Mucosa of stomach (tissue), 1 donor: ENCODE measurements at regions not wholly inside any gene's neighbourhood (a gene's known extent, or its start where the extent isn't known, plus 50 kb on each side); places are given as distances from the start of the nearest gene placed in this dataset.

Experiments used
- H3K27me3 ChIP-seq: one replicate; pipeline ENCODE4 v1.7.0; 2013; ENCODE audit warnings: mild to moderate bottlenecking, low read length; ENCODE audit not compliant: control insufficient read depth, insufficient read depth
- H3K36me3 ChIP-seq: one replicate; pipeline ENCODE4 v1.7.0; 2013; ENCODE audit warnings: low read length; ENCODE audit not compliant: control insufficient read depth, insufficient read depth
- H3K4me1 ChIP-seq: one replicate; pipeline ENCODE4 v1.7.0; 2013; ENCODE audit warnings: mild to moderate bottlenecking, low read length; ENCODE audit not compliant: control insufficient read depth, insufficient read depth
- H3K4me3 ChIP-seq: one replicate; pipeline ENCODE4 v1.7.0; 2013; ENCODE audit warnings: low read length
- H3K9ac ChIP-seq: one replicate; pipeline ENCODE4 v1.7.0; 2013; ENCODE audit warnings: mild to moderate bottlenecking, low read length, moderate library complexity
- H3K9me3 ChIP-seq: one replicate; pipeline ENCODE4 v1.7.0; 2013; ENCODE audit warnings: mild to moderate bottlenecking, low read length, moderate library complexity; ENCODE audit not compliant: control insufficient read depth
- donor health status: Pancreatic carcinoma.

DNA sequence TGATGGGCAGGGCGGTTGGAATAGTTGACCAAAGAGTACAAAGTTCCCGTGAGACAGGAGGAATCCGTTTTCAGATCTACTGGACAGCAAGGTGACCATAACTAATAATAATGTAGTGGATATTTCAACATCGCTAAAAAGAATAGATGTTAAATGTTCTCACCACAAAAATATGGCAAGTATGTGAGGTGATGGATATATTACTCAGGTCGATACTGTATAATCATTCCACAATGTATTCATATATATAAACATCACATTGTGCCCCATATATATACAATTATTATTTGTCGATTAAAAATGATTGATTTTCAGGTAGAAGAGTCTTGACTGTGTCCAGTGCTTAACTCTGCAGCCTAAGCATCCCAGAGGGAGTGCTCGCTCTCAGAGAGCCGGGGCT lies 141.6 kb upstream of the TENM3 start:
- Histone ChIP-seq H3K27me3 (no peaks in the 10 kb centered on the region), H3K4me3 (no peak overlapping the region), H3K4me1 (no peaks in the 10 kb centered on the region), H3K9me3 (no peaks in the 10 kb centered on the region), H3K36me3 (no peaks in the 10 kb centered on the region), H3K9ac (no peak overlapping the region)

DNA sequence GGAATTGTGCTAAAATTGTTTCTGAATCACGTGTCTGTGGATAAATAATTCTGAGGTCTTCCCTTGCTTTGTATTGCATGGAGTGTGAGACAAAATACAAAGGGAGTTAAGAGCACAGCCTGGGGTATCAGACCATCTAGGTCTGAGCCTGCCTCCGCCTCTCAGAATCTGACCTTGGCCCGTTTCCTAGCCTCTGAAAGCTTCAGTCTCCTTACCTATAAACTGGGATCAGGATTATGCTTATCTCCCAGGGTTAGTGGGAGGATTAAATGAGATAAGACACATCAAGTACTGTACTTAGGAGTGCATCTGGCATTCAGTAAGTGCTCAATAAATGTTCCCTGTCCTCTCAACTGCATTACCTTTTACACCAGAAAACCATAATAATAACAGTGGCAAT lies 140.6 kb upstream of the TENM3 start:
- no peak overlapping the region for H3K4me3 ChIP-seq
- H3K36me3 ChIP-seq = no peaks in the 10 kb centered on the region
- no peak overlapping the region for H3K9ac ChIP-seq

DNA sequence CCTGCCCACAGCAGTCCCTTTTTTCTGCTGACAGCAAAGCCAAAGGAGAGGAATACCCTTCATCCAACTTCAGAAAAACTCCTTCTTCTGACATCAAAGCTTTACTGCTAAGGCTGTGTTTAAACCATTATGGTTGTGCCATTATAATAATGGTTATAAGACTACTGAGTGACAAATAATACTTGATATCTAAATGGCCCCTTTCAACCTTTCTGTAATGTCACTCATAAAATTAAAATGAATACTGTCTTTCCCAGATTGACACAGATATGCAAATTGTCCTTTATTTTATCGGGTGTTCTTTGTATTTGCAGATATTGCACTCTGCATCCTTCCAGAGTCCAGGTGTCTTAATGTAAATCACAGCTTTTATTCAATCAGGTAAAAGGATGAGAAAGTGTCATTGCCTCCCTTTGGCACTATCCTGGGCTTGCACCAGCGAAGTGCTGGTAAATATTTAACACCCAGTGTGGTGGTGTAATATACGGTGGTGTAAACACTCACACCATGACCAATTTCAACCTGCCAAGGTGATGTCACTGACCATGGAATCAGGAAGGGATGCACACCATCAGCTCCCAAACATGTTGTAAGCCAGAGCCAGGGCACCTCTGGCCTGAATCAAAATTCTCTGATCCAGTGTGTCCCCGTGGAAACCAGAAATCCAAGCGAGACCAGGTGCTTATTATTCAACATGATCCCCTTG lies 139.4 kb upstream of the TENM3 start:
- no peaks in the 10 kb centered on the region for H3K27me3 ChIP-seq

More for the DNA sequence above, 140.6 kb upstream of the TENM3 start:
- H3K27me3 ChIP-seq = no peaks in the 10 kb centered on the region
- no peaks in the 10 kb centered on the region for H3K4me1 ChIP-seq
- no peaks in the 10 kb centered on the region for H3K9me3 ChIP-seq

DNA sequence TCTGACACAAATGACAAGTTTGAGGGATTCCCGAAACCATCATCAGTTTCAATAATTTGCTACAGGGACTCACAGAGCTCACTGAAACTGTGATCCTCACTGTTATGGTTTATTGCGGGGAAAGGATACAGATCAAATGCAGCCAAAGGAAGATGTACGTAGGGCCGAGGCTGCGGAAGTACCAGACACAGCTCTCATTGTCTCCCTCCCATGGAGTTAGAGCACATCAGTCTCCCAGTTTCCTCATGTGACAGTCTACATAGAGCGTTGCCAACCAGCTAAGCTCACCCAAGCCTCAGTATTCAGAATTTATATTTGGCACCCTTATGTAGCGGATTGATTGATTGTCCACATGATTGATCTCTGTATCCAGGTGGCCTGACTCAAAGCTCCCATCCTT lies 137.8 kb upstream of the TENM3 start:
- H3K4me3 ChIP-seq = no peak overlapping the region
- H3K36me3 ChIP-seq = no peaks in the 10 kb centered on the region
- no peaks in the 10 kb centered on the region for H3K9me3 ChIP-seq
- H3K4me1 ChIP-seq = no peaks in the 10 kb centered on the region
- H3K9ac ChIP-seq = no peak overlapping the region
- no peaks in the 10 kb centered on the region for H3K27me3 ChIP-seq

More for the DNA sequence above, 139.4 kb upstream of the TENM3 start:
- Histone ChIP-seq H3K4me3 (no peak overlapping the region), H3K9me3 (no peaks in the 10 kb centered on the region), H3K9ac (no peak overlapping the region), H3K36me3 (no peaks in the 10 kb centered on the region), H3K4me1 (no peaks in the 10 kb centered on the region)

DNA sequence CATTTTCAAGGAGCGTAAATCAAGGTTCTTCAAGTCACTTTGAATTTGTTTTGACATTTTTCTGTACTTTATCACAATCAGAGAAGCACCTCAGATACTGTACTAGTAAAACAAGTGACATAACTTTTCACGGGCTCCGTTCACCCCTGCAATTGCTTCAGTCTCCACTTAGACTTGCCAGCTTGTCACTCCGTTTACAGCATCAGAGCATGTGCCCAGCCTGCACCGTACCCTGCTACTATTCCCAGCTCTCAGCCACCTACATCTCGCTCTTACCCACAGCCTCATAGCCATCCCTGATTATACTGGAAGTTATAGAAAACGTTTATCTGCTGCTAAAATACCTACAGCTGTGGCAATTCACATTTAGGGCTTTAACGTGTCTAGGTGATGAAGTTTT lies 135.3 kb upstream of the TENM3 start:
- no peaks in the 10 kb centered on the region for H3K4me1 ChIP-seq
- H3K9me3 ChIP-seq = no peaks in the 10 kb centered on the region
- H3K4me3 ChIP-seq = no peak overlapping the region
- H3K27me3 ChIP-seq = no peaks in the 10 kb centered on the region
- H3K36me3 ChIP-seq = no peaks in the 10 kb centered on the region
- no peak overlapping the region for H3K9ac ChIP-seq

GRCh38 chr4:182111586-182111985 lies 131.6 kb upstream of the TENM3 start:
- H3K27me3 ChIP-seq = no peaks in the 10 kb centered on the region
- no peaks in the 10 kb centered on the region for H3K4me1 ChIP-seq
- no peaks in the 10 kb centered on the region for H3K36me3 ChIP-seq
- no peak overlapping the region for H3K9ac ChIP-seq
- no peaks in the 10 kb centered on the region for H3K9me3 ChIP-seq
- H3K4me3 ChIP-seq = no peak overlapping the region

DNA sequence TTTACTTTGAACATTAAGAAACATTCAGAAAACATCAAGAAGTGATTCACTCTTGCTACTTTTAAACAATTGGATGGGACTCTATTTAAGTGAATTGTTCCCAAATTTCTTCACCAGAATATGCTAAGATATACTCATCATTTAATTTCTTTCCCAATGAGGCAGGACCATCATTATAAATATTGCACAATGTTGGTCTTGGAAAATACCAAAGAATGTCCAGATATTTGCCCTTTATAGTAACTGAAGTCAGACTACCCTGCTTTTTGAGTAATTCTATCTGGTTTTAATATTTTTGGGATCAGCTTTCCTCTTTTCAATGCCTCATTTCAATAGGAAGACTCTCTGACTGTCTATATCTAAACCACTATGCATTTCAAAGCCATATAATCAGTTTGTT lies 129.4 kb upstream of the TENM3 start:
- H3K27me3 ChIP-seq = no peaks in the 10 kb centered on the region
- H3K36me3 ChIP-seq = no peaks in the 10 kb centered on the region
- no peak overlapping the region for H3K4me3 ChIP-seq
- H3K4me1 ChIP-seq = no peaks in the 10 kb centered on the region
- no peaks in the 10 kb centered on the region for H3K9me3 ChIP-seq
- no peak overlapping the region for H3K9ac ChIP-seq

DNA sequence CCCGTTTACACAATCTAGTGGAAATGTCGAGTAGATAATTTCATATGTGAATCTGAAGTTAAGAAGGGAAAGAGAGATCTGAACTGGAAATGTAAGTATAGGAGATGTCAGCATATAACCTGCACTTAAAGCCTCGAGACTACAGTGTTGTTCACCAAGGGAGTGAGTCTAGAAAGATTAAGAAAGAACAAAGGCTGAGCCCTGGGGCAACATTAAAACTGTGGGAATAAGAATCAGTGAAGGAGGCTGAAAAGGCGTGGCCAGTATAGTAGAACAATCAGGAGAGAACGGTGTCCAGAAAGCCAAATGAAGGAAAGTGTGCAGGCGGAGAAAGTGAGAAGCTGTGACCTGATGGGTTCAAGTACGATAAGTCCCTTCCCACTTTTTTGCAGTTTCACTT lies 118.8 kb upstream of the TENM3 start:
- Histone ChIP-seq H3K9ac (no peak overlapping the region), H3K4me1 (no peaks in the 10 kb centered on the region), H3K9me3 (no peaks in the 10 kb centered on the region), H3K36me3 (no peaks in the 10 kb centered on the region), H3K4me3 (no peak overlapping the region), H3K27me3 (no peaks in the 10 kb centered on the region)

DNA sequence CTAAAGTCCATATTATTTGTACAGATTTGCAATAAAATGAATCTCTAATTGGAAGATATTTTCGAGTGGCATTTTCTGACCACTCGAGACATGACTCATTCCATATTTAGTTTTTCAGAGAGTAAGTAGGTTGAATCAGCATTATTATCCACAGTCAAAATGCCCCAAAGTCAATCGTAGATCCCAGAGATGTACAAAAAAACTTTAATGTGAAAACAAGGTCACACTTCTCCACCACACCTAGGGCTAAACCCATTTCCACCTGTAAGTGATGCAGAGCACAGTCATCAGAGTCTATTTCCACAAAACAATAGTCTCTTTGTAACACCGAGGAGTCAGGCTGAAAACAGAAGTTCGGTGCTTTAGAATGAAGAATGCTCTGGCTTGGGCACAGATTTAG lies 117.1 kb upstream of the TENM3 start:
- Histone ChIP-seq H3K4me3 (no peak overlapping the region), H3K9me3 (no peaks in the 10 kb centered on the region), H3K27me3 (no peaks in the 10 kb centered on the region), H3K4me1 (no peaks in the 10 kb centered on the region), H3K36me3 (no peaks in the 10 kb centered on the region), H3K9ac (no peak overlapping the region)

- no peak overlapping the region for H3K4me3 ChIP-seq
- no peaks in the 10 kb centered on the region for H3K4me1 ChIP-seq
- H3K9ac ChIP-seq = no peak overlapping the region
- H3K27me3 ChIP-seq = no peaks in the 10 kb centered on the region
- no peaks in the 10 kb centered on the region for H3K36me3 ChIP-seq
- H3K9me3 ChIP-seq = no peaks in the 10 kb centered on the region
Measured at GRCh38 chr4:182126603-182127002, 116.6 kb upstream of the TENM3 start.

DNA sequence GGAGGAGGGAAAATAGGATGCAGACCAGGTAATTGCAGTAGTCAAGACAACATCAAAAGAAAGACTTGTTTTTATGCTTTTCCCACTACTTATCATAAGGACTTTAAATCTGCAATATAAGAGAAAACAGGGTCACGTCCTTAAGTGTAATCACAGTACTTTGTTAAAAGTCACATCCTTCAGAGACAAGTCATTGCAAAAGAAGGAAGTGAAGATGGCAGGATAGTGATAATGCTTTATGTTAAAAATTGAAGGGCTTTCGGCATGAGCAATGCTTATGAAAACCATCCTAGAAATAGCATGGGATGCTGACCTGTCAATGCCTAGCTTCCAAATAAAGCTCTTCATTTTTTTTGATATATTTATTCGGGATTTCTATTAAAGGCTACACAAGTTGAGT lies 110.2 kb upstream of the TENM3 start:
- H3K4me3 ChIP-seq = no peak overlapping the region
- no peaks in the 10 kb centered on the region for H3K4me1 ChIP-seq
- H3K27me3 ChIP-seq = peaks cover 5% of the 10 kb centered on the region
- H3K36me3 ChIP-seq = no peaks in the 10 kb centered on the region
- H3K9me3 ChIP-seq = no peaks in the 10 kb centered on the region
- no peak overlapping the region for H3K9ac ChIP-seq

GRCh38 chr4:182134261-182134660 lies 108.9 kb upstream of the TENM3 start:
- Histone ChIP-seq H3K9me3 (no peaks in the 10 kb centered on the region), H3K36me3 (no peaks in the 10 kb centered on the region), H3K9ac (no peak overlapping the region), H3K4me1 (no peaks in the 10 kb centered on the region), H3K27me3 (peaks cover 9% of the 10 kb centered on the region), H3K4me3 (no peak overlapping the region)

DNA sequence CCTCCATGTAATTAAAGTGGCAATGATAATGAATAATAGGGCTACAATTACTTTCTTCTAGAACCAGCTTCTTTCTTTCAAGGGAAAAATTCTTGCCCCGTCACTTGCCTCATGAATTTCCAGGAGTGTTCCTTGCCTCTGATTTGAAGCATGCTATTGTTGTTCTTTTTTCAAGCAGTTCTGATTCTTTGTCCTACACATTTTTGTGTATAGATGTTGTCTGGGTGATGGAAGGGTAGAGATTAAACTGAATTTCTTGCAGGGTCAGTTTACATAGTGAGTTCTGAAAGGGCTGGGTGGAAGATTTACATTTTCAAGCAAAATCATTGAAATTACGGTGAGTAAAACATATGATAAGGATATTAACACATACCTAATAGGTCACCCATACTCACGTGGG lies 107.0 kb upstream of the TENM3 start:
- no peaks in the 10 kb centered on the region for H3K9me3 ChIP-seq
- H3K27me3 ChIP-seq = peaks cover 26% of the 10 kb centered on the region
- no peak overlapping the region for H3K4me3 ChIP-seq
- H3K36me3 ChIP-seq = no peaks in the 10 kb centered on the region
- H3K4me1 ChIP-seq = no peaks in the 10 kb centered on the region
- no peak overlapping the region for H3K9ac ChIP-seq
